Endodermal cell (in vitro differentiated cells): ENCODE measurements at regions not wholly inside any gene's neighbourhood (a gene's known extent, or its start where the extent isn't known, plus 50 kb on each side); places are given as distances from the start of the nearest gene placed in this dataset.
A peak's percentile ranks its signal among the peaks of the same experiment; 100 is the strongest.
"Not testable (repeated sequence)": the region's sequence is repeated elsewhere in the genome, so short reads cannot be mapped to it uniquely, and the experiment has no call there.

Experiments
- DNase-seq: peaks from one replicate; pipeline ENCODE4 v3.0.0-alpha.2; 2017
- H3K27ac ChIP-seq: 2 replicates; pipeline ENCODE4 v1.5.1; 2013; ENCODE audit warnings: mild to moderate bottlenecking, low read depth, low read length, moderate library complexity
- H3K27me3 ChIP-seq: 2 replicates; pipeline ENCODE4 v1.6.1; 2013; ENCODE audit warnings: mild to moderate bottlenecking, low read length, moderate library complexity; ENCODE audit not compliant: insufficient read depth, control insufficient read depth, poor library complexity, severe bottlenecking
- H3K36me3 ChIP-seq: 2 replicates; pipeline ENCODE4 v1.7.0; 2013; ENCODE audit warnings: mild to moderate bottlenecking, low read length, moderate library complexity; ENCODE audit not compliant: control insufficient read depth, insufficient read depth
- H3K4me1 ChIP-seq: one replicate; pipeline ENCODE4 v1.7.0; 2013; ENCODE audit warnings: low read length; ENCODE audit not compliant: control insufficient read depth, insufficient read depth
- H3K4me3 ChIP-seq: 2 replicates; pipeline ENCODE4 v1.5.1; 2013; ENCODE audit warnings: mild to moderate bottlenecking, low read length, moderate library complexity
- H3K9ac ChIP-seq: 2 replicates; pipeline ENCODE4 v1.6.1; 2013; ENCODE audit warnings: mild to moderate bottlenecking, low read length, moderate library complexity; ENCODE audit not compliant: poor library complexity, severe bottlenecking; ENCODE audit errors: extremely low read depth
- H3K9me3 ChIP-seq: 2 replicates; pipeline ENCODE4 v1.6.1; 2013; ENCODE audit warnings: mild to moderate bottlenecking, low read length, moderate library complexity; ENCODE audit not compliant: control insufficient read depth
- H3K27ac Mint-ChIP-seq: 2 replicates; pipeline ENCODE4 v1.8.0; 2020; ENCODE audit warnings: mixed read lengths
- H3K27me3 Mint-ChIP-seq: 2 replicates; pipeline ENCODE4 v1.8.0; 2021; ENCODE audit warnings: mild to moderate bottlenecking, mixed read lengths; ENCODE audit not compliant: insufficient read depth
- H3K36me3 Mint-ChIP-seq: 2 replicates; pipeline ENCODE4 v1.8.0; 2020; ENCODE audit warnings: low read depth, mixed read lengths
- H3K4me1 Mint-ChIP-seq: 2 replicates; pipeline ENCODE4 v1.8.0; 2020; ENCODE audit warnings: mixed read lengths
- H3K4me3 Mint-ChIP-seq: 2 replicates; pipeline ENCODE4 v1.8.0; 2020; ENCODE audit warnings: mild to moderate bottlenecking, moderate library complexity, mixed read lengths
- H3K9me3 Mint-ChIP-seq: 2 replicates; pipeline ENCODE4 v1.8.0; 2020; ENCODE audit warnings: mild to moderate bottlenecking, mixed read lengths
- CTCF ChIP-seq: fragments of 200-600 bp; sonication (generic); conservative IDR thresholded peaks from 2 replicates; pipeline ENCODE4 v1.5.0; 2021; ENCODE audit warnings: antibody characterized with exemption, mild to moderate bottlenecking
- WGBS, 2 experiments: methylation state at CpG; one replicate each; pipeline versions ENCODE4 v1.1.5 to v1.1.7; 2013; ENCODE audit warnings: missing lambda C conversion rate in 2 of 2, mixed read lengths in 1 of 2; ENCODE audit not compliant: insufficient coverage in 1 of 2, insufficient read length in 1 of 2; 5-methylcytosine and 5-hydroxymethylcytosine counted together

DNA sequence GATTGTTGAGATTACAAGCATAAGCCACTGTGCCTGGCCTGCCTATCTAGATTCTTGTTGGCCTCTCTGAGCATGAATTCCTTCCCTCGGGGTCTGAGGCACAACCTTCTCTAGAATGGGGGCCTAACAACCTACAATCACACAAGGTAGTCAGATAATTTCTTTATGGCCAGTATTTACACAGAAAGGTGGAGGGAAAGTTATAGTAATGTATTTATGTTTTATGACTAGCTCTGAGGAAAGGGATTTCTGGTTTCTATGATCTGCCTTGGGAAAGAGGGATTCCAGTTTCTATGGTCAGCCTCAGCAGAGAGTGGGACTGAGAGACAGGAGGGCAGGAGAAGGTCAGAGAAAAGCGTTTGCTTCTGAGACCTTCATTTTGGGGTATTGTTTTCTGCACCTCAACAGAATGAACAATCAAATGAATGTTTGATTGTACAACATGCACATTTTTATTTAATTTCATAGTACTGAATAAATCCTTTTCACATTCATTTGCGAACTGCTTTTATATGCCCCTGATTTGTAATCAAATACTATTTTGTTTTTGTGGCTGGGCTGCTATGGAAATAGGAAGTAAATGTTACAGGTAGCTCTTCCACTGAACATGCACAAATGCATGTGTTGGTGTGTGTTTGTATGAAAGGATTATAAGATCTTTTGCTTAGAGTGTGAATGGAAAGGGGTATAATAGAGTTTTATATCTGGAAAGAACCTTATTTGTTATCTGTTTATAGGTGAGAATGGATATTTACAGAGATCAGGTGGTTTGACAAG, 499.7 kb upstream of the RGS6 start:
- Histone ChIP-seq H3K9me3 (peaks cover 3% of the 10 kb centered on the region), H3K9ac (no peak overlapping the region), H3K4me3 (no peak overlapping the region), H3K4me1 (no peaks in the 10 kb centered on the region), H3K36me3 (peaks cover 3% of the 10 kb centered on the region), H3K27me3 (no peaks in the 10 kb centered on the region), H3K27ac (no peak overlapping the region)
- peaks cover 18% of the 10 kb centered on the region for H3K36me3 Mint-ChIP-seq
- no peaks in the 10 kb centered on the region for H3K27me3 Mint-ChIP-seq
- H3K27ac Mint-ChIP-seq, result peak overlapping the region; percentile 37
- no peak for TF ChIP-seq CTCF
- H3K4me3 Mint-ChIP-seq, result no peak overlapping the region
- DNase-seq, result no peak
- peaks cover 6% of the 10 kb centered on the region for H3K9me3 Mint-ChIP-seq
- peaks cover 21% of the 10 kb centered on the region for H3K4me1 Mint-ChIP-seq
- WGBS, 2 experiments, result 83 to 97% methylated on average over 1 to 3 of the region's 3 CpGs

- 93% methylated on average over 8 of the region's 8 CpGs for WGBS, 2 experiments
- H3K27ac ChIP-seq, result no peak overlapping the region
- H3K27me3 ChIP-seq, result no peaks in the 10 kb centered on the region
These were observed 498.9 kb upstream of the RGS6 start for GRCh38 chr14:71433303-71433702.

DNA sequence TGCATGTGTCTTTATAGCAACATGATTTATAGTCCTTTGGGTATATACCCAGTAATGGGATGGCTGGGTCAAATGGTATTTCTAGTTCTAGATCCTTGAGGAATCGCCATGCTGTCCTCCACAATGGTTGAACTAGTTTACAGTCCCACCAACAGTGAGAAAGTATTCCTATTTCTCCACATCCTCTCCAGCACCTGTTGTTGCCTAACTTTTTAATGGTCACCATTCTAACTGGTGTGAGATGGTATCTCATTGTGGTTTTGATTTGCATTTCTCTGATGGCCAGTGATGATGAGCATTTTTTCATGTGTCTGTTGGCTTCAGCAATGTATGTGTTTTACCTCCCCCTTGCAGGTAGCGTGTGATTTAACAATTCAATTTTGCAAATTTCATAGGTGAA, 496.6 kb upstream of the RGS6 start:
- H3K27me3 ChIP-seq, H3K36me3 ChIP-seq, H3K27ac Mint-ChIP-seq, DNase-seq, H3K4me1 Mint-ChIP-seq, H3K27me3 Mint-ChIP-seq, H3K27ac ChIP-seq, H3K9me3 ChIP-seq, H3K4me1 ChIP-seq, H3K9me3 Mint-ChIP-seq, H3K4me3 ChIP-seq, H3K9ac ChIP-seq, H3K4me3 Mint-ChIP-seq: not testable (repeated sequence)
- WGBS, 2 experiments, result 96 to 100% methylated on average over 1 to 2 of the region's 2 CpGs
- peaks cover 15% of the 10 kb centered on the region for H3K36me3 Mint-ChIP-seq

More at GRCh38 chr14:71433303-71433702, 498.9 kb upstream of the RGS6 start:
- Histone ChIP-seq H3K4me1 (no peaks in the 10 kb centered on the region), H3K9ac (no peak overlapping the region), H3K36me3 (peaks cover 3% of the 10 kb centered on the region), H3K9me3 (no peaks in the 10 kb centered on the region), H3K4me3 (no peak overlapping the region)
- Mint-ChIP-seq H3K4me3 (no peak overlapping the region), H3K4me1 (peaks cover 25% of the 10 kb centered on the region), H3K27me3 (no peaks in the 10 kb centered on the region), H3K27ac (no peak overlapping the region), H3K9me3 (peaks cover 4% of the 10 kb centered on the region), H3K36me3 (peaks cover 15% of the 10 kb centered on the region)
- no peak for TF ChIP-seq CTCF
- no peak for DNase-seq
